ENCODE measurements at regions not wholly inside any gene's neighbourhood (a gene's known extent, or its start where the extent isn't known, plus 50 kb on each side); places are given as distances from the start of the nearest gene placed in this dataset.

DNA sequence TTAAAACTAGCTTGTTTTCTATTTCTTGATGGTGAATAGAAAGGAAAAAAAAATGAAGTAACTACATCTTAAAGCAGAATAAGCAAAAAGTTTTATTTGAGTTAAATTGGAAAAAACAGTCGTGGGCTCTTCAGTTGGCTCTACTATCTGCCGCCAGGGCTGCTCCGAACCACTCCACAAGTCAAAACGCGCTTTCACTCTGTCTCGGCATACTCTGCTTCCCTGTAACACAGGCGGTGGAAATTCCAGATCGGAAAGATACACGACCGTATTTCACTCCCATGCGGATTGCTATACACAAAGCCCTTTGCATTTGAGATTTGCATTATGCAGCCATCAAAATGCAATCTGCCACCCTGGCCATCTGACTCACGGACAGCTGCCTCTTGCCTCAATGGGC lies 505.6 kb downstream of the IRX1 start:
- no peak overlapping the region for H3K27ac Mint-ChIP-seq
- H3K4me1 Mint-ChIP-seq (ENCODE audit: low read depth in 2 of 2): peaks cover 0 to 7% of the 10 kb centered on the region in 2 donors
- H3K4me3 Mint-ChIP-seq: no peak overlapping the region
- peaks cover 0 to 6% of the 10 kb centered on the region in 2 donors for H3K27me3 Mint-ChIP-seq
- ATAC-seq (no peak), DNase-seq (ENCODE audit: low spot score) (no peak)
- H3K36me3 Mint-ChIP-seq: no peaks in the 10 kb centered on the region
- no peaks in the 10 kb centered on the region for H3K9me3 Mint-ChIP-seq

DNA sequence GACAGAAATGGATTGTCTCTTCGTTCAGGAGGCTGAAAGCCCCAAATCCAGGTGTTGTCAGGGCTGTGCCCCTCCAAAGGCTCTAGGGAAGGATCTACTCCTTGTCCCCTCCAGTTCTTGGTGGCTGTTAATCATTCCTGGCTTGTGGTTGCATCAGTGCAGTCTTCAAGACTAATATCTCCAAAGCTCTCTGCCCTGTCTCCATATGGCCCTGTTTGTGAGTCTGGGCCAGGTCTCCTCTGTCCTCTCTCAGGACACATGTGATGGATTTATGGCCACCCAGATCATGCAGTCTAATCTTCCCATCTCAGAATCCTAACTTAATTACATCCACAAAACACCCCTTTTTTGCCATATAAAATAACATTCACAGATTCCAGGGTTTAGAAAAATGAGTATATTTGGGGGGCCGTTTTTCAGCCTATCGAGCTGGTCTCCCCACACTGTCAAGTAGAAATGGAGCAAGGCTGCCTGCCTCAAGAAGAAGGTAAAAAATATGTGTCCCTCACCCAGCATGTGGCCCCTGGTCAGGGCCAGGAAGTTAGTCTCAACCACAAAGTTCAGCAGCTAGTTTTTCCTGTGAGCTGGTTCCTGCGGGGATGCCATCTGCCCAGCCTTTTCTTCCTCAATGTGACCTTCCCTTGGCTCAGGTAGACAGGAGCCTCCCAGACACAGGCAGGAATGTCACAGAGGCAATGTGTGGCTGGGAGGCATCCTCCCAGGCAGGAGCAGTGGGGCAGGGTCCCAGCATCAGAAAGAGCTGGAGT lies 509.4 kb downstream of the IRX1 start:
- peak overlapping the region in 1 of 2 donors; percentile 62 for H3K27ac Mint-ChIP-seq
- H3K27me3 Mint-ChIP-seq: no peaks in the 10 kb centered on the region
- H3K9me3 Mint-ChIP-seq: no peaks in the 10 kb centered on the region
- ATAC-seq (no peak), DNase-seq (ENCODE audit: low spot score) (no peak)
- peaks cover 0 to 17% of the 10 kb centered on the region in 2 donors for H3K4me1 Mint-ChIP-seq (ENCODE audit: low read depth in 2 of 2)
- no peak overlapping the region for H3K4me3 Mint-ChIP-seq
- H3K36me3 Mint-ChIP-seq: no peaks in the 10 kb centered on the region

DNA sequence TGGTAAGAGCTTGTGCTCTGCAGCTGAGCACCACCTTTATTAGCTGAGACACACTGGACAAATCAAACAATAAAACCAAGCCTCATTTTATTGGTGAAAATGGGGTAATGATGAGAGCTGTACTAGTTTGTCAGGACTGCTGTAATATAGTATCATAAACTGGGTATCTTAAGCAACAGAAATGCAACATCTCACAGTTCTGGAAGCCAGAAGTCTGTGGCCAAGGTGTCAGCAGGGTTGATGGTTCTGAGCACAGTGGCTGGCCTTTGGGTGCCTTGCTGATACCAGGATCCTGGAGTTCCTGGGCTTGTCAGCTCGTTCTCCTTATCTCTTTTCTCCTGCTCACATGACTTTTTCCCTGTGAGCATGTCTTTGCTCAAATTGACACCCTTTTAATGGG lies 513.1 kb downstream of the IRX1 start:
- Mint-ChIP-seq H3K4me3 (no peak overlapping the region), H3K9me3 (no peaks in the 10 kb centered on the region), H3K36me3 (peaks cover 4% of the 10 kb centered on the region), H3K27me3 (peaks cover 0 to 4% of the 10 kb centered on the region in 2 donors), H3K27ac (peak overlapping the region in 1 of 2 donors; percentile 44), H3K4me1 (ENCODE audit: low read depth in 2 of 2) (peaks cover 0 to 20% of the 10 kb centered on the region in 2 donors)
- DNase-seq (ENCODE audit: low spot score) (no peak), ATAC-seq (peak in 1 of 2 donors; percentile 77)

DNA sequence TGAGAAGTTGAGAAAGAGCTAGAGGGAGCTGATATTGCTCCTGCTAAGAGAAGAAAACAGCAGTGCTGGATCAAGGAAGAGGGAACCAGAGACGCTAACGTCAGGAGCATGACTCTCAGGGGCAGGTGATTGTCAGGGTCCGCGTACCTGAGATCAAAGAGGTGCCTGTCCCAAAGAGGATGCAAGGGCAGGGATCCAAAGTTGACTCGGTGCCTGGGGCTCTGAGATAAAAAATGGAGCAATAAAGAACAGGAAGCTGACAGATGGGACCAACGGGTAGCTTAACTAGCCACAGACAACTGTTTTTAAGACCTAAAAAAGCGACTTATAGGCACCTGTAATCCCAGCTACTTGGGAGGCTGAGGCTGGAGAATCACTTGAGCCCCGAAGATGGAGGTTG lies 517.8 kb downstream of the IRX1 start:
- no peak overlapping the region for H3K4me3 Mint-ChIP-seq
- ATAC-seq (no peak), DNase-seq (ENCODE audit: low spot score) (no peak)
- no peaks in the 10 kb centered on the region for H3K9me3 Mint-ChIP-seq
- peaks cover 4% of the 10 kb centered on the region for H3K36me3 Mint-ChIP-seq
- no peak overlapping the region for H3K27ac Mint-ChIP-seq
- H3K27me3 Mint-ChIP-seq: peaks cover 0 to 10% of the 10 kb centered on the region in 2 donors
- H3K4me1 Mint-ChIP-seq (ENCODE audit: low read depth in 2 of 2): peaks cover 0 to 11% of the 10 kb centered on the region in 2 donors

DNA sequence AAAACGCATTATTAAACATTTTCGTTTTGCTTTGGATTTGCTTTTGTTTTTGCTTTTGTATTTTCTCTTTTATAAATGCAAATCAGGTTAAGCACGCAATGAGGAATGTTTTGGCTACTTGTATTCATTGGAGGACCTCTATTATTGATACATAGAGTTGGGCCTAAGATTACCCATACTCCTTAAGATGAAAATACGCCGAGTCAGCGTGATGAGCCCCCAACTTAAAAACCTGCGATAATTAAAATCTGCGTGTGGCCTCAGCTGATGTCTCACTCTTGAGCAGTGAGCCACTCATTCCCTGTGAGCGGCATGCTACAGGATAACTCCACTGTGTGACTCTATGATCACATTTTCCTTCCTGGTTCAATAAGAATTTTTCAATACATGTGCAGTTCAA lies 518.3 kb downstream of the IRX1 start:
- H3K9me3 Mint-ChIP-seq: no peaks in the 10 kb centered on the region
- H3K4me3 Mint-ChIP-seq: no peak overlapping the region
- H3K27me3 Mint-ChIP-seq: peaks cover 0 to 10% of the 10 kb centered on the region in 2 donors
- H3K27ac Mint-ChIP-seq: no peak overlapping the region
- ATAC-seq (no peak), DNase-seq (ENCODE audit: low spot score) (no peak)
- H3K4me1 Mint-ChIP-seq (ENCODE audit: low read depth in 2 of 2): peaks cover 0 to 8% of the 10 kb centered on the region in 2 donors
- peaks cover 4% of the 10 kb centered on the region for H3K36me3 Mint-ChIP-seq

DNA sequence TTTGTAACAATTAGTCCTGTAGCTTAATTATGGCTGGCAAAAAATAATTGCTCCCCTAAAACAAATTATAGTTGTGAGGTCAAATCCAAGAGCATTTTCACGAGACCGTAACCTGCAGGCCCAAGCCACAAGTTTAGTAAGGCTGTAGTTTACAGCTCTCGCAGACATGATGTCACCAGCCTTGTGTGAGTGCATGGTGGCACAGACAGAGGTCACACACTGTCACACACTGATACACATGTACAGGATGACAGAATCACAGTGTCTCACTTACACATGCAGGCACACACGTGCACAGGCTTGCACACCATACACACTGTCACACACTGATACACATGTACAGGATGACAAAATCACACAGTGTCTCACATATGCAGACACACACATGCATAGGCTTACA lies 518.8 kb downstream of the IRX1 start:
- peaks cover 0 to 5% of the 10 kb centered on the region in 2 donors for H3K4me1 Mint-ChIP-seq (ENCODE audit: low read depth in 2 of 2)
- DNase-seq (ENCODE audit: low spot score) (no peak), ATAC-seq (no peak)
- no peaks in the 10 kb centered on the region for H3K9me3 Mint-ChIP-seq
- peaks cover 0 to 10% of the 10 kb centered on the region in 2 donors for H3K27me3 Mint-ChIP-seq
- peaks cover 4% of the 10 kb centered on the region for H3K36me3 Mint-ChIP-seq
- H3K27ac Mint-ChIP-seq: no peak overlapping the region
- no peak overlapping the region for H3K4me3 Mint-ChIP-seq

DNA sequence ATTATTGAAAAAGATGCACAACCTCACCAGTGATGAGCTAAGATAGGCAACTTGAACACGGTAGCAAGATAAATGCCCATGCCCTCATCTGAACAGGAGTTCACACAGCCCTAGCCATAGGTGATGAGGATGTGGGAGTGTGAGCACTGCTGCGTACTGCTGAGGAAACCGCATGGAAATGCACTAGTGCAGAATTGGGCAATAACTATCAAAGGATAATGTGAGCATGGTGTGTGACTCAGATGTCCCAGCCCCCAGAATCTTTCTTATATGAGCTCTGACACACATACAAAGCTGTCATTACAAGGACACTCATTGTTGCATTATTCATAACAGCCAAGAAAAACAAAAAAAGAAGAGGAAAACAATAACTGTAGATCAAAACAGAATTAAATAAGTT lies 521.2 kb downstream of the IRX1 start:
- H3K27me3 Mint-ChIP-seq: peaks cover 0 to 10% of the 10 kb centered on the region in 2 donors
- peaks cover 3% of the 10 kb centered on the region for H3K9me3 Mint-ChIP-seq
- DNase-seq (ENCODE audit: low spot score) (no peak), ATAC-seq (no peak)
- peaks cover 0 to 8% of the 10 kb centered on the region in 2 donors for H3K4me1 Mint-ChIP-seq (ENCODE audit: low read depth in 2 of 2)
- H3K27ac Mint-ChIP-seq: no peak overlapping the region
- H3K4me3 Mint-ChIP-seq: no peak overlapping the region
- H3K36me3 Mint-ChIP-seq: no peaks in the 10 kb centered on the region

DNA sequence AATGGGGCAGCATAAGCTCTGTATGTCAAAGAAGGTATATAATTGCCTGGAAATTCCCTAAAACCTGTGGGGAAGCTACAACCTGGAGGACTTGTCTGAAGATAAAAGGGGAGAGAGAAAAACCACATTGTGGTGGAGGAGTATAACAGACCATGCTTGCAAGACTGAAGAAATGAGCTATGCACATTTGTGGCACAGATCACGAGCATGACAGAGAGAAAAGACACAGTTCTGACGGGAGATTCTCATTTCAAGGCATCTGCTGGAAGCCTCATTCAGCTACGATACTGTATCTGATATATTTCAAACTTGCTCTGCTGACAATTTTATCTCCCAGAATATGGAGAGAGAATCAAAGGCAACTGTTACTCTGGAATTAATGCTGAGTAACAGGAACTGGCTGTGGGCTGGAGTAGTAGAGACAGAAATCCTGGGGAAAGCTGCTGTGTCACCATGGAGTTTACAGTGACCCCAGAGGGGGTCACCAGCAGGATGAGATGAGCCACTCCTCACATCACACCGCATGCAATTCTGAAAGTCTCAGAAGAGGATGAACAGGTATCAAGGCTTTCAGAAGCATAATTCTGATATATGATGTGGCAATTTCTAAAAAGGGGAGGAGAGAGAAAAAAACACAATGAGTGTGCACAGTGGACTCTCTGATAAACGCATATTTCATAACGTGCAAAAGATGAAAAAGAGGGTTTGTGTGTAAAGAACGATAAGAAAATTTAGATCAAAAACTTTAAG lies 528.8 kb downstream of the IRX1 start:
- H3K4me3 Mint-ChIP-seq: peak overlapping the region; percentile 7
- peaks cover 0 to 13% of the 10 kb centered on the region in 2 donors for H3K27me3 Mint-ChIP-seq
- peak overlapping the region in 1 of 2 donors; percentile 18 for H3K27ac Mint-ChIP-seq
- H3K4me1 Mint-ChIP-seq (ENCODE audit: low read depth in 2 of 2): peaks cover 9 to 10% of the 10 kb centered on the region in 2 donors
- peaks cover 3% of the 10 kb centered on the region for H3K9me3 Mint-ChIP-seq
- DNase-seq (ENCODE audit: low spot score) (no peak), ATAC-seq (no peak)
- peaks cover 11% of the 10 kb centered on the region for H3K36me3 Mint-ChIP-seq

DNA sequence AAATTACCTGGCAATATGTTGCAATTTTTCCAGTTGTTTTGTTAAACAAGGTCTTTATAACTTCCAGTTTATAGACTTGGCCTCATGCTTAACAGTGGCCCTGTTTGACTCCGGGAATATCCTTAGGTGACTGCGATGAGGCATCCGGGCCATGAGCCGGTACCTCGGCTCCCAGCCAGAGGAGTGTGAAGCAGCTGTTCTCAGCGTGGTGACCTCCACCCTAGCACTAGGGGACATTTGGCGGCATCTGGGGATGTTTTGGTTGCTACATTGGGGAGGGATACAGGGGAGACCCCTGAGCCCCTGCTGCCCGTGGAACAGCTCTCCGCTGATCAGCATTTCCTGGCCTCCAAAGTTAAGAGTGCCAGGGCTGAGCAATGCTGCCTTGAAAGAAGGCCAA lies 533.4 kb downstream of the IRX1 start:
- ATAC-seq (no peak), DNase-seq (ENCODE audit: low spot score) (no peak)
- H3K4me3 Mint-ChIP-seq: no peak overlapping the region
- peaks cover 0 to 15% of the 10 kb centered on the region in 2 donors for H3K27me3 Mint-ChIP-seq
- H3K27ac Mint-ChIP-seq: no peak overlapping the region
- H3K36me3 Mint-ChIP-seq: peaks cover 9% of the 10 kb centered on the region
- peaks cover 6 to 7% of the 10 kb centered on the region in 2 donors for H3K4me1 Mint-ChIP-seq (ENCODE audit: low read depth in 2 of 2)
- no peaks in the 10 kb centered on the region for H3K9me3 Mint-ChIP-seq

DNA sequence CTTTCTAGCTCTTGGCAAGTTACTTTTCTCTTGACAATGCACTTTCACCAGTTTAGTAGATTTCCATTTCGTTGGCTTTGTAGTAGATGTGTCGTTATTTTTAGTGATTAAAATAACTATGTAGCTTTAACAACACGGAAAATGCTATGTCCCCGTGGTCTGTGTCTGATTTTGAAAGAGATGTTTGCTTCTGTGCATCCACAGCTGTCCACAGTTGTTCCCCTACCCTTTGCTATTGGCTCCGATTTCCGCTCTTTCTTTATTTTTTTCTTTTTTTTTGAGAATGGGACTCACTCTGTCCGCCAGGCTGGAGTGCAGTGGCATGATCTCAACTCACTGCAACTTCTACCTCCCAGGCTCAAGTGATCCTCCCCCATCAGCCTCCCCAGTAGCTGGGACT lies 533.9 kb downstream of the IRX1 start:
- peaks cover 1 to 2% of the 10 kb centered on the region in 2 donors for H3K4me1 Mint-ChIP-seq (ENCODE audit: low read depth in 2 of 2)
- ATAC-seq: no peak
- peaks cover 0 to 11% of the 10 kb centered on the region in 2 donors for H3K27me3 Mint-ChIP-seq

DNA sequence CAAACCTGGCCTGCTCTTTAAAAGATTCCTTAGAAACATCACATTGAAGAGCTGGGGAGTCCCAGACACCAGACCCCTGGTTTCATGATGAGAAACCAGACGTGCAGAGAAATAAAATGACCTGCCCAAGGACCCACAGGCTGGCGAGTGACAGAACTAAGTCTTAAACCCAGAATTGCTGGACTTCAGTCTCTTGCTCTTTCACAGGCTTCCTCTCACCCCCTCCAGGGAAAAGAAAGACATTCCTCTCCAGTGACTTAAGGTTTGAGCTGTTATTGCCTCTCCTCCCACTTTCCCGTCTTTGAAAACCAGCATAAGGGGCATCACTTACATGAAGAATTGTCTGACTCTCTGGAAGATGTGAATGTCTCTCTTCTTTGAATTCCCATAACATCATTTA lies 535.2 kb downstream of the IRX1 start:
- Mint-ChIP-seq H3K27ac (no peak overlapping the region), H3K4me3 (no peak overlapping the region), H3K27me3 (peaks cover 0 to 5% of the 10 kb centered on the region in 2 donors), H3K36me3 (no peaks in the 10 kb centered on the region), H3K4me1 (ENCODE audit: low read depth in 2 of 2) (peaks cover 0 to 4% of the 10 kb centered on the region in 2 donors), H3K9me3 (no peaks in the 10 kb centered on the region)
- DNase-seq (ENCODE audit: low spot score) (no peak), ATAC-seq (no peak)

More for the DNA sequence above, 533.9 kb downstream of the IRX1 start:
- H3K27ac Mint-ChIP-seq: no peak overlapping the region
- no peak overlapping the region for H3K4me3 Mint-ChIP-seq
- DNase-seq (ENCODE audit: low spot score): no peak
- H3K36me3 Mint-ChIP-seq: peaks cover 4% of the 10 kb centered on the region
- H3K9me3 Mint-ChIP-seq: no peaks in the 10 kb centered on the region

DNA sequence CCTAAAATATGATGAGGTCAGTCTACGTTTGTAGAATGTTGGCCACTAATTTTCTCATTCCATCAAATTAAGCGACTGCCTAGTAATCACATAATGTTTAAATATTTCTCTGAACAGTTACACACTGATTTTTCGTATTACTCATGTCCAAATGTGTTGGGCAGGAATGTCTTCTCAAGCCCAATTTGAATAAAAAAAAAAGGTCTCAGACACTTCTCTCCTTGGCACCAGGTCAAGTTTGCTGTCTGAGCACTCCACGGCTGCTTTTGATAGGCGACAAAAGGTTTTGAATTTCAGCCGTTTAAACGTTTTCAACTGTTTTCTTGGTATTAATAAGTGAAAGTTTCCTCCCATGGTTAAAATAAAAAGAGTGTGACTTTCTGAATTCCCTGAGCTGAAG lies 542.1 kb downstream of the IRX1 start:
- peaks cover 0 to 4% of the 10 kb centered on the region in 2 donors for H3K4me1 Mint-ChIP-seq (ENCODE audit: low read depth in 2 of 2)
- H3K27ac Mint-ChIP-seq: no peak overlapping the region
- H3K36me3 Mint-ChIP-seq: no peaks in the 10 kb centered on the region
- no peak for DNase-seq (ENCODE audit: low spot score)
- no peaks in the 10 kb centered on the region for H3K9me3 Mint-ChIP-seq
- H3K4me3 Mint-ChIP-seq: no peak overlapping the region
- no peak for ATAC-seq
- H3K27me3 Mint-ChIP-seq: peaks cover 0 to 4% of the 10 kb centered on the region in 2 donors

DNA sequence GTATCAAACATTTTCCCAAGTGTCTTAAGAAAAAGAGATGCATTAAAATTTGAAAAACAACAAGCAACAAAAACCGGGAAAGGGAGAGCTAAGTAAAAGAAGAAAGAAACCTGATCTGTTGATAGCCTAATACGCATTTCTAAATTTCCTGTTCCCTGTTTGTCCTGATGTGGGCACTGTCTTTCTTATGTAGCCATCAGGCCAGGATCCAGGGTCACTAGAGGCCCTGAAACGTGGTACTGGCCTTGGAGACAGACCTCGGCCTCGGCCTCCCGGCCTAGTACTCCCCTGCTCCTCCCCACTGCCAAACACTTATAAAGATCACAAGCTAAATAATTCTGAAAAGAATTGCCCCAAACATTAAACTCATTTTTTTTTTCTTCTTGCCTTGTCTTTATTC lies 547.2 kb downstream of the IRX1 start:
- H3K27me3 Mint-ChIP-seq: peaks cover 0 to 5% of the 10 kb centered on the region in 2 donors
- H3K4me3 Mint-ChIP-seq: no peak overlapping the region
- DNase-seq (ENCODE audit: low spot score) (no peak), ATAC-seq (no peak)
- no peaks in the 10 kb centered on the region for H3K36me3 Mint-ChIP-seq
- no peaks in the 10 kb centered on the region for H3K4me1 Mint-ChIP-seq (ENCODE audit: low read depth in 2 of 2)
- H3K9me3 Mint-ChIP-seq: no peaks in the 10 kb centered on the region
- peak overlapping the region in 1 of 2 donors; percentile 14 for H3K27ac Mint-ChIP-seq

DNA sequence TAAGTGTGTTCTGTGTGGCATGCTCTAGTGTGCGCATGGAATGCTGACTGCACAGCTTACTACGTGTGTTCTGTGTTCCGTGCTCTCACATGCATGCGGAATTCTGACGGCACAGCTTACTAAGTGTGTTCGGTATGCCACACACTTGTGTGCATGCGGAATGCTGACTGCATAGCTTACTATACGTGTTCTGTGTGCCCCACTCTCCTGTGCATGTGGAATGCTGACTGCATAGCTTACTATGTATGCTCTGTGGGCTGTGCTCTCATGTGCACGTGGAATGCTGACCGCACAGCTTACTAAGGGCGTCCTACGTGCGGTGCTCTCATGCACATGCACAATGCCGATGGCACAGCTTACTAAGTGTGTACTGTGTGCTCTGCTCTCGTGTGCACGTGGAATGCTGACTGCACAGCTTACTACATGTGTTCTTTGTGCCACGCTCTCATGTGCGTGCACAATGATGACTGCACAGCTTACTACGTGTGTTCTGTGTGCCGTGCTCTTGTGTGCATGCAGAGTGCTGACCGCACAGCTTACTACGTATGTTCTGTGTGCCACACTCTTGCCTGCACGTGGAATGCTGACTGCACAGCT lies 548.9 kb downstream of the IRX1 start:
- Mint-ChIP-seq H3K9me3 (no peaks in the 10 kb centered on the region), H3K27ac (no peak overlapping the region), H3K36me3 (no peaks in the 10 kb centered on the region), H3K4me1 (ENCODE audit: low read depth in 2 of 2) (no peaks in the 10 kb centered on the region), H3K27me3 (peaks cover 0 to 5% of the 10 kb centered on the region in 2 donors), H3K4me3 (no peak overlapping the region)
- no peak for DNase-seq (ENCODE audit: low spot score)
- ATAC-seq: peak; percentile 32 to 33
